HepG2 (cell line): ENCODE measurements at regions not wholly inside any gene's neighbourhood (a gene's known extent, or its start where the extent isn't known, plus 50 kb on each side); places are given as distances from the start of the nearest gene placed in this dataset.

Source experiments
- ATAC-seq: fragments of 200-7000 bp; cut with Tn5 transposase; 3 replicates; pipeline ENCODE4 v1.9.1; 2020; ENCODE audit warnings: mild to moderate bottlenecking, moderate library complexity
- BruUV-seq: library from RNA; stranded (reverse); fragments of 400-500 nt; replicated peaks from 2 replicates; lab custom pipeline; 2021; lab: Mats Ljungman, UMichigan
- CTCF ChIA-PET: fragments of 300-600 bp; formaldehyde crosslinking; extraction: SDS; loops from one replicate; lab custom pipeline; 2021; ENCODE audit warnings: low total read pairs, inconsistent platforms, low intra/inter-chr PET ratio; lab: Yijun Ruan, JAX
- POLR2A ChIA-PET: fragments of 350-600 bp; sonication (Branson Sonifier 250); formaldehyde crosslinking; loops from one replicate; lab custom pipeline; 2020; ENCODE audit warnings: antibody characterized with exemption, inconsistent platforms; lab: Yijun Ruan, JAX
- DNase-seq: peaks from one replicate; pipeline ENCODE4 v3.0.0-alpha.2; 2015; ENCODE audit warnings: low spot score
- FAIRE-seq: peaks from 3 replicates; lab custom pipeline; 2011; peaks lifted over from hg19 to GRCh38; lab: Jason Lieb, UNC
- H2AFZ ChIP-seq: one replicate; pipeline ENCODE4 v1.6.1; 2011; ENCODE audit warnings: low read length, inconsistent platforms
- H3K27ac ChIP-seq: fragments of 300-600 bp; 3 replicates; pipeline ENCODE4 v1.8.0; 2011; ENCODE audit warnings: mixed run types, mild to moderate bottlenecking, mixed read lengths, low read length, inconsistent platforms; ENCODE audit not compliant: insufficient read depth; ENCODE audit errors: extremely low read length
- H3K27me3 ChIP-seq, 2 experiments: fragments of 200-600 bp in 1 of 2; 2 replicates in 1 of 2; 3 replicates in 1 of 2; pipeline versions ENCODE4 v1.6.0 to v1.8.0; 2011; ENCODE audit warnings: low read length in 2 of 2, mild to moderate bottlenecking in 2 of 2, moderate library complexity in 2 of 2, inconsistent platforms in 1 of 2; ENCODE audit not compliant: insufficient read depth in 2 of 2, control insufficient read depth in 1 of 2
- H3K36me3 ChIP-seq, 2 experiments: fragments of 200-600 bp in 1 of 2; replicated peaks in 1 of 2; 2 replicates in 1 of 2; 3 replicates in 1 of 2; pipeline versions ENCODE4 v1.5.1 to v1.8.0; 2011; ENCODE audit warnings: low read length in 2 of 2, inconsistent platforms in 1 of 2; ENCODE audit not compliant: insufficient read depth in 2 of 2, control insufficient read depth in 1 of 2
- H3K4me1 ChIP-seq: 2 replicates; pipeline ENCODE4 v1.5.1; 2012; ENCODE audit warnings: low read length, inconsistent platforms; ENCODE audit not compliant: insufficient read depth
- H3K4me2 ChIP-seq: 2 replicates; pipeline ENCODE4 v1.6.0; 2011; ENCODE audit warnings: low read depth, low read length, inconsistent platforms
- H3K4me3 ChIP-seq, 3 experiments: fragments of 200-600 bp in 1 of 3; sonication (generic), shearing (Covaris generic) in 1 of 3; replicated peaks in 1 of 3; 2 replicates each; pipeline ENCODE4 v1.5.1; 2011 to 2016; ENCODE audit warnings: low read length in 3 of 3, inconsistent platforms in 2 of 3, low read depth in 2 of 3, mild to moderate bottlenecking in 2 of 3, control low read depth in 1 of 3, mixed read lengths in 1 of 3; ENCODE audit not compliant: insufficient read depth in 1 of 3
- H3K79me2 ChIP-seq: one replicate; pipeline ENCODE4 v1.6.1; 2011; ENCODE audit warnings: low read length, inconsistent platforms; ENCODE audit not compliant: insufficient read depth
- H3K9ac ChIP-seq: 2 replicates; pipeline ENCODE4 v1.6.0; 2011; ENCODE audit warnings: mild to moderate bottlenecking, low read depth, low read length, inconsistent platforms; ENCODE audit not compliant: insufficient read depth
- H3K9me3 ChIP-seq: 2 replicates; pipeline ENCODE4 v1.5.1; 2012; ENCODE audit warnings: mild to moderate bottlenecking, low read length
- H4K20me1 ChIP-seq: 2 replicates; pipeline ENCODE4 v1.6.0; 2011; ENCODE audit warnings: inconsistent platforms, mild to moderate bottlenecking, low read length, moderate library complexity; ENCODE audit not compliant: insufficient read depth
- CC2D1A ChIP-seq: sonication (generic); formaldehyde crosslinking; IDR thresholded peaks from 2 replicates; pipeline ENCODE4 v1.8.1; 2023; ENCODE audit warnings: mild to moderate bottlenecking, missing genetic modification reagents
- KDM2A ChIP-seq: sonication (generic); formaldehyde crosslinking; IDR thresholded peaks from 2 replicates; pipeline ENCODE4 v1.4.0; 2020; ENCODE audit warnings: low read depth, missing genetic modification reagents, borderline replicate concordance
- ZNF430 ChIP-seq: sonication (generic); formaldehyde crosslinking; IDR thresholded peaks from 2 replicates; pipeline ENCODE4 v1.9.0; 2021; ENCODE audit warnings: mild to moderate bottlenecking, missing genetic modification reagents
- ZNF558 ChIP-seq: sonication (generic); formaldehyde crosslinking; IDR thresholded peaks from 2 replicates; pipeline ENCODE4 v1.9.0; 2022; ENCODE audit warnings: mild to moderate bottlenecking, missing genetic modification reagents, borderline replicate concordance
- ZNF614 ChIP-seq: IDR thresholded peaks from 2 replicates; pipeline ENCODE4 v1.6.1; 2018; ENCODE audit warnings: missing biosample characterization, missing genetic modification reagents, inconsistent platforms, borderline replicate concordance
- ZNF652 ChIP-seq: IDR thresholded peaks from 2 replicates; pipeline ENCODE4 v1.6.1; 2016; ENCODE audit warnings: low read depth, borderline replicate concordance
- ZNF724P ChIP-seq: sonication (generic); formaldehyde crosslinking; IDR thresholded peaks from 2 replicates; pipeline ENCODE4 v1.8.0; 2022; ENCODE audit warnings: missing genetic modification reagents, borderline replicate concordance
- ZNF75D ChIP-seq: sonication (generic); formaldehyde crosslinking; IDR thresholded peaks from 2 replicates; pipeline ENCODE4 v1.8.1; 2023; ENCODE audit warnings: missing genetic modification reagents, mild to moderate bottlenecking, borderline replicate concordance
- ZNF772 ChIP-seq: sonication (generic); formaldehyde crosslinking; IDR thresholded peaks from 2 replicates; pipeline ENCODE4 v1.5.0; 2020; ENCODE audit warnings: mild to moderate bottlenecking, missing genetic modification reagents
- WGBS: methylation state at CpG from one replicate; pipeline ENCODE4 v1.1.6; 2017; ENCODE audit warnings: low lambda C conversion rate; 5-methylcytosine and 5-hydroxymethylcytosine counted together
- in situ Hi-C: cut with HindIII; loops from 2 replicates; pipeline ENCODE4 v1.10.0; 2017; ENCODE audit warnings: low pct_unique_long_range_greater_than_20kb; ENCODE audit not compliant: extremely low pct_ligation_motif_present
- intact Hi-C: fragments of 100-400 bp; cut with micrococcal nuclease; formaldehyde crosslinking; loops from one replicate; pipeline ENCODE4 v1.10.0; 2022; ENCODE audit not compliant: unreplicated experiment
- TF ChIP-seq, protein P1 (sequence below): sonication (generic); formaldehyde crosslinking; IDR thresholded peaks from 2 replicates; pipeline ENCODE4 v1.4.0; 2020; ENCODE audit warnings: missing genetic modification reagents, borderline replicate concordance

DNA sequence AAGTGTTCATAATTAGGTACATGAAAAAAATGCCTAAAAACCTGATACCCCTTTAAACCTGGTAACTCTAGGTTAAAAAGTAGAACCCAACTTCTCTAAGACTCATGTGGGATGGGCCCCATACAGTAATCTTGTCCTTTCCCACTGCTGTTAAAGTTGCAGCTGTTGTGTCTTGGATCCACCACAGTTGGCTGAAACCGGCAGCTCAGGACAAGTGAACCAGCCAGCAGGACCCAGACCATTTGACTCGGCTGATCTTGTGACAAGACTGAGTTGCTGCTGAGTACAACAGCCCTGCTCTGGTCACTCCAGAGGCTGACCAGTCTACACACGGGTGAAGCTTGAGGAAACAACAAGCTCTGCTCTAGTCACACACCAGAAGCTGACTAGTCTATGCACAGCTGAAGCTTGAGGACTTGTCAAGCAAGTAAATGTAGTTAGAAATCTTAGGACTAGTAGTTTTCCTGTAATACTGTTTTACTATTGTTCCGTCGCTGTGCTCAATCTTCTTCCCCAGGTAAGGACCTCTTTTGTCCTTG lies 60.6 kb downstream of the DHRS2 start:
- CTCF ChIA-PET = no interaction called here
- in situ Hi-C loops (no loop called here), intact Hi-C loops (loop anchor here (10.0 kb wide), 1 partner anchor 1798 kb away; no protein-coding TSS in a partner anchor)
- FAIRE-seq (no peak), ATAC-seq (no peak), DNase-seq (no peak)
- TF ChIP-seq ZNF724P (CRISPR knock-in tag) (0 out of 2 replicates have a peak, but pooled peaks have one; percentile 30), ZNF75D (CRISPR knock-in tag) (no peak), ZNF772 (no peak), ZNF614 (CRISPR knock-in tag) (no peak), KDM2A (CRISPR knock-in tag) (no peak), CC2D1A (no peak), ZNF558 (CRISPR knock-in tag) (0 out of 2 replicates have a peak, but pooled peaks have one; percentile 28), ZNF652 (CRISPR knock-in tag) (no peak), ZNF430 (CRISPR knock-in tag) (no peak)
- TF ChIP-seq, protein P1, sequence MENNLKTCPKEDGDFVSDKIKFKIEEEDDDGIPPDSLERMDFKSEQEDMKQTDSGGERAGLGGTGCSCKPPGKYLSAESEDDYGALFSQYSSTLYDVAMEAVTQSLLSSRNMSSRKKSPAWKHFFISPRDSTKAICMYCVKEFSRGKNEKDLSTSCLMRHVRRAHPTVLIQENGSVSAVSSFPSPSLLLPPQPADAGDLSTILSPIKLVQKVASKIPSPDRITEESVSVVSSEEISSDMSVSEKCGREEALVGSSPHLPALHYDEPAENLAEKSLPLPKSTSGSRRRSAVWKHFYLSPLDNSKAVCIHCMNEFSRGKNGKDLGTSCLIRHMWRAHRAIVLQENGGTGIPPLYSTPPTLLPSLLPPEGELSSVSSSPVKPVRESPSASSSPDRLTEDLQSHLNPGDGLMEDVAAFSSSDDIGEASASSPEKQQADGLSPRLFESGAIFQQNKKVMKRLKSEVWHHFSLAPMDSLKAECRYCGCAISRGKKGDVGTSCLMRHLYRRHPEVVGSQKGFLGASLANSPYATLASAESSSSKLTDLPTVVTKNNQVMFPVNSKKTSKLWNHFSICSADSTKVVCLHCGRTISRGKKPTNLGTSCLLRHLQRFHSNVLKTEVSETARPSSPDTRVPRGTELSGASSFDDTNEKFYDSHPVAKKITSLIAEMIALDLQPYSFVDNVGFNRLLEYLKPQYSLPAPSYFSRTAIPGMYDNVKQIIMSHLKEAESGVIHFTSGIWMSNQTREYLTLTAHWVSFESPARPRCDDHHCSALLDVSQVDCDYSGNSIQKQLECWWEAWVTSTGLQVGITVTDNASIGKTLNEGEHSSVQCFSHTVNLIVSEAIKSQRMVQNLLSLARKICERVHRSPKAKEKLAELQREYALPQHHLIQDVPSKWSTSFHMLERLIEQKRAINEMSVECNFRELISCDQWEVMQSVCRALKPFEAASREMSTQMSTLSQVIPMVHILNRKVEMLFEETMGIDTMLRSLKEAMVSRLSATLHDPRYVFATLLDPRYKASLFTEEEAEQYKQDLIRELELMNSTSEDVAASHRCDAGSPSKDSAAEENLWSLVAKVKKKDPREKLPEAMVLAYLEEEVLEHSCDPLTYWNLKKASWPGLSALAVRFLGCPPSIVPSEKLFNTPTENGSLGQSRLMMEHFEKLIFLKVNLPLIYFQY (CRISPR knock-in tag) = no peak
- H3K27ac ChIP-seq = no peak overlapping the region
- H3K79me2 ChIP-seq = no peaks in the 10 kb centered on the region
- peaks cover 1% of the 10 kb centered on the region; the same call in 1 of the 2 replicates for H3K9me3 ChIP-seq
- no peak overlapping the region for H3K4me2 ChIP-seq
- POLR2A ChIA-PET = interaction anchor here (1.6 to 5.4 kb wide), 2 partner anchors 60 to 398 kb away, joined by 3 to 60 read pairs; partner anchors contain the start of gene DHRS2
- 66% methylated on average over 5 of the region's 5 CpGs for WGBS
- H3K4me1 ChIP-seq = peaks cover 44% of the 10 kb centered on the region
- H3K4me3 ChIP-seq = no peak overlapping the region
- BruUV-seq = no TSS peak
- no peaks in the 10 kb centered on the region for H4K20me1 ChIP-seq
- H3K9ac ChIP-seq = no peak overlapping the region
- no peak overlapping the region for H2AFZ ChIP-seq
- no peaks in the 10 kb centered on the region for H3K27me3 ChIP-seq
- H3K36me3 ChIP-seq = no peaks in the 10 kb centered on the region
